Activated naive CD4-positive, alpha-beta T cell treated with anti-CD3 and anti-CD28 coated beads, Interleukin-2, amount 10 ng/mL, durations not matched to agents 7 days and 5 days (primary cell): ENCODE measurements at regions not wholly inside any gene's neighbourhood (a gene's known extent, or its start where the extent isn't known, plus 50 kb on each side); places are given as distances from the start of the nearest gene placed in this dataset.

Experiments used
- CTCF ChIA-PET: fragments of 350-600 bp; sonication (Branson Sonifier 250); formaldehyde crosslinking; loops from one replicate; lab custom pipeline; 2021; ENCODE audit warnings: antibody characterized with exemption; lab: Charles Lee
- DNase-seq: peaks from one replicate; pipeline ENCODE4 v3.0.0-alpha.2; 2020
- H3K27ac Mint-ChIP-seq: one replicate; pipeline ENCODE4 v1.8.0; 2021; ENCODE audit warnings: mild to moderate bottlenecking, moderate library complexity, mixed read lengths
- H3K27me3 Mint-ChIP-seq: one replicate; pipeline ENCODE4 v1.8.0; 2021; ENCODE audit warnings: mild to moderate bottlenecking, mixed read lengths
- H3K36me3 Mint-ChIP-seq: one replicate; pipeline ENCODE4 v1.8.0; 2021; ENCODE audit warnings: mixed read lengths
- H3K4me1 Mint-ChIP-seq: one replicate; pipeline ENCODE4 v1.8.0; 2021; ENCODE audit warnings: mixed read lengths
- H3K4me3 Mint-ChIP-seq: one replicate; pipeline ENCODE4 v1.8.0; 2021; ENCODE audit warnings: mild to moderate bottlenecking, moderate library complexity, mixed read lengths
- H3K9me3 Mint-ChIP-seq: one replicate; pipeline ENCODE4 v1.8.0; 2021; ENCODE audit warnings: mixed read lengths

DNA sequence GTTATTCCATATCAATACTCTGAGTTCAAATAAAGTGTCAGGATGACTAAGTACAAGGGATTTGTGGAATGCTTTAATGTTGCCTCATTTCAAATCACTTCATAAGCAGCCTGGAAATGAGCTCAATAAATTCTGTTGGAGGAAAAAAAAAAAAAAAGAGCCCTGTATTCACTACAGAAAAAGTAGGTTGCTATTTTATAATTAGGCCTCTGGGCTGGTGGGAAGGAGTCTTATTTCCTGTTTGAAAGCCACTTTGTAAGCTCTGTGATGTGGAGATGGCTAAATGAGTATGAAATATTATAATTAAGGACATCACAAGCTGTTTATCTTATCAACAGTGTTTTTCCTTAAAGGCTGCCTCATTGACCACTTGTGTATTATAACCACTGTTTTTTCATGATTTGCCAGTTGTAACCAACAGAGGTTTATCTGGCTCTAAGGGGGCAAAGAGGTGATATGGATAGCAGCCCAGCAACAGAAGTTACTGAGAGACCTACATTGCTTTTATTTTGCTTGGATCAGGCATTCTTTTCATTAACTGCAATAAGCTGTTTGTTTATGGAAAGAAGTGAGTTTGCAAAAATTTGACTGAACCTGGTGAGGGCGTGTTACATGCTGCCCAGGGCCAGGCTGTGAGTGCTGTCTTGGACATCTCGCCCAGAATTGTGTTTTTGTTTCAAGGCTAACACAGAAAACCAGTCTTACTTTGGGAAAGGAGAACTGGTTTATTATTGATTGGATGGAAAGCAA, 563.3 kb upstream of the MAP3K7 start:
- no peaks in the 10 kb centered on the region for H3K4me1 Mint-ChIP-seq
- no peaks in the 10 kb centered on the region for H3K27me3 Mint-ChIP-seq
- no peaks in the 10 kb centered on the region for H3K36me3 Mint-ChIP-seq
- DNase-seq: no peak
- no peaks in the 10 kb centered on the region for H3K9me3 Mint-ChIP-seq
- H3K4me3 Mint-ChIP-seq: no peak overlapping the region
- no peak overlapping the region for H3K27ac Mint-ChIP-seq
- CTCF ChIA-PET: no interaction called here

DNA sequence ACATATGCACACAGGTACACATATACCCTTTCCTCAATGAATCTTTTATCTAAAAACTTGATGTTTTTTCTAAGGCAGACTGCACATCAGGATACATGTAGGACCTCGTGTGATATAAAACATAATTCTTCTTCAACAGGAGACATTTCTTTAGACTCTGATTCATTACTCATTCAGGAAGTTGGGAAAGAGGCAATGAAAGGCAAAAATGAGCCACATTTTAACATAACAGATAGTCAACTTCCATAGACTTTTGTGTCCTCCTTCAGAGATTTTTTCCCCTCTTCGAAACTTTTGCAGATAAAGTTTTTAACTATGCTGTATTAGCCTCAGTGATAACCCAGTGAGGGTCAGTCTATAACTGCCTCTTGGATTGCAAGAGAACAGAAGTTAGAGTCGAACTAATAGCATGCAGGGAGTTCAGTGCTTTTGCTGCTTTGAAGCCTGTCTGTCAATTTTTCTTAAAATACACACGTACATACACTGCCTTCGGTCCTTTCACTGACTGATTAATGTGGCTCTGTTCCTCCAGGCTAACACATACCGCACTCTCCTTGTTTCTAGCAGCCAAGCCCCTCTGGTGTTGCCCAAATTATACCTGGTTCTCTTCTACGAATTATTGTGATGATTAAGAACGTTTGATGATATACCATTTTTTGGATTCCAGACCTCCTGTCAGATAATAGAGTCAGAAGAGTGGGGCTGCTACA, 562.5 kb upstream of the MAP3K7 start:
- no peaks in the 10 kb centered on the region for H3K27me3 Mint-ChIP-seq
- CTCF ChIA-PET: no interaction called here
- H3K36me3 Mint-ChIP-seq: no peaks in the 10 kb centered on the region
- DNase-seq: no peak
- no peak overlapping the region for H3K27ac Mint-ChIP-seq
- no peaks in the 10 kb centered on the region for H3K4me1 Mint-ChIP-seq
- no peaks in the 10 kb centered on the region for H3K9me3 Mint-ChIP-seq
- no peak overlapping the region for H3K4me3 Mint-ChIP-seq

DNA sequence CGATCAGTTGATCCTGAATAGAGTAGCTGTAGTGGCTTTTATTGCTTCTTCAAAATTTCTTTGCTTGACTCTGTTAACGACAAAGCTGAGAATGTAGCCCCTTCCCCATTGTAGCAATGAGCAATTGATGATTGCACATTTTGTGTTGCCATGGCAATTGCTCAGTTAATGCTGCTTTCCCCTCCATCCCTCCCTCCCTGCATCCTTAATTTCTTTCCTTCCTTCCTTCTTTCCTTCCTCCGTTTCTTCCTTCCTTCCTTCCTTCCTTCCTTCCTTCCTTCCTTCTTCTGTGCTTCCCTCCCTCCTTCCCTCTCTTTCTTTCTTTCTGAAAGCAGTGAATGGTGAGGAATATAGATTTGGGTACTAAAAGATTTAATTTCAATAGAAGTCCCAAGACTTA, 557.3 kb upstream of the MAP3K7 start:
- H3K4me3 Mint-ChIP-seq: no peak overlapping the region
- no peaks in the 10 kb centered on the region for H3K4me1 Mint-ChIP-seq
- H3K27me3 Mint-ChIP-seq: no peaks in the 10 kb centered on the region
- CTCF ChIA-PET: no interaction called here
- H3K27ac Mint-ChIP-seq: no peak overlapping the region
- no peaks in the 10 kb centered on the region for H3K9me3 Mint-ChIP-seq
- no peaks in the 10 kb centered on the region for H3K36me3 Mint-ChIP-seq
- DNase-seq: no peak

DNA sequence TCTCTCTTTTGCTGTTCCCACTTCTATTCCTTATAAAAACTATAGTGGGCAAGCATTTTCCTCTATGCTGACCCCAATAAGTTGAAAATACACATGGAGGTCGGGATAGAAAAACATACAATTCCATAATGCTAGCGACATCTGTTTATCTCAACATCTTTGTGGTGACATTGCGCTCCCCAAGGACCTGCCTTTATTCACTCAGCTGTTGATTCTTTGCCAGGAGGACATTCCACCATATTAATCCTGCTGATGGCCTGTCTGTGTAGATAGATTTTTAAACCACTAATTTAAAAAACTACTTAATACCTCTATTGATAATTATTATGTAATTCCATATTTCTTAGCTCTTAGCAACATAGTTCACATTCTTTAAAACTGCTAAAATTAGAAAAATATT, 555.3 kb upstream of the MAP3K7 start:
- Mint-ChIP-seq H3K27me3 (no peaks in the 10 kb centered on the region), H3K36me3 (no peaks in the 10 kb centered on the region), H3K4me3 (no peak overlapping the region), H3K9me3 (no peaks in the 10 kb centered on the region), H3K4me1 (no peaks in the 10 kb centered on the region), H3K27ac (no peak overlapping the region)
- DNase-seq: no peak
- CTCF ChIA-PET: interaction anchor here (1.2 to 1.4 kb wide), 2 partner anchors 61 to 217 kb away, joined by 3 read pairs; no protein-coding TSS in a partner anchor

DNA sequence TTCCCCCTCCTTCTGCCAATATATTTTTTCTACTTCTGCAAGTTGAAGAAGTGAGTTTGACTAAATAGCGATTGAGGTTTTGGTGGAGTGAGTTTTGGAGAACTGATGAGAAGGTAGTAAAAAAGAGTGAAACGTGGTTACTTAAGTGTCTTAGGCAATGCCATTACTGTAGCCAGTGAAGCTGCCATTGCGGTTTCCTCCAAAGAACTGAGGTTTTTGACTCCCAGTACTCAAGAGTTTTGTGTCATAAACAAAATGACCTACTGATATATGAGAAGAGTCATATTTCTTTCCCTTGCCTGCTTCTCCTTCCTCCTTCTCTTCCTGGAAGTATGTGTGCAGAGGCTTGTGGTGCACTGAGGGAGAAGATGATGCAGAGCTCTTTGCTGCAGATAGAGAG, 554.5 kb upstream of the MAP3K7 start:
- CTCF ChIA-PET: no interaction called here
- Mint-ChIP-seq H3K27me3 (no peaks in the 10 kb centered on the region), H3K9me3 (no peaks in the 10 kb centered on the region), H3K27ac (no peak overlapping the region), H3K4me1 (no peaks in the 10 kb centered on the region), H3K36me3 (no peaks in the 10 kb centered on the region), H3K4me3 (no peak overlapping the region)
- no peak for DNase-seq

DNA sequence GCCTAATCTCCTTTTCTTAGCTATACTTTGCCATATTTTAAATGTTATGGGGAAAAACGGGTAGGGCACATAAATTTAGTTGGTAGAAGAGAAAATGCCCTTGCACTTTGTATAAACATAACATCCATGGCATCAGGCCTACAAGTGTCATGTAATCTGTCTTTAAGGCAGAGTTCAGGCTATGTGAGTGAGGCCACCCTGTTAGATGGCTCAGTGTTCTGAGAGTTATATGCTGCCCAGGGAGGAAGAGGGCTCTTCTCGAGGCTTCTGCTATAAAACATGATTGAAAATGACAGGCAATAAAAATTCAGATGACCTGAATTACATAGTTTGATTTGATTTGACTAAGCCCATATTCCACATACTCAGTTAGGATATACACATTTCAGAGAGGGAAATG, 553.6 kb upstream of the MAP3K7 start:
- Mint-ChIP-seq H3K9me3 (no peaks in the 10 kb centered on the region), H3K4me3 (no peak overlapping the region), H3K4me1 (no peaks in the 10 kb centered on the region), H3K27me3 (no peaks in the 10 kb centered on the region), H3K36me3 (no peaks in the 10 kb centered on the region), H3K27ac (no peak overlapping the region)
- CTCF ChIA-PET: no interaction called here
- DNase-seq: no peak

DNA sequence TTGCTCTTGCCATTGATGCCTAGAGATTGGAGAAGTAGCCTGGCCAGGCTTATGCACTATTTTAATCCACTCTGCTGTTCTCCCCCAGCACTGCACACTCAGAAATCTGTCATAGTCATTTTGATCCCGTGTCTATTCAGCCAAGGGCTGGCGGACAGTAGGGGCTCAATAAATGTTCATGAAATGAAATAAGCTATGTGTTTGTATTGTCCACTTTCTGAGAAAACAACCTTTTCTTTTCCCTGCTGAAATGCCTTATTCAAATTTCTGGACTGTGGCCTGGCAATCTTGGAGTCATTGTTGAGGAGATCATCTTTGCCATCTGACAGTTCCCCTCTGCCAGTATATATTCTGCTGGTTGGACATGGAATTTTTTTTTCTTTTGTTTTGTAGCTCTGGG, 550.4 kb upstream of the MAP3K7 start:
- Mint-ChIP-seq H3K4me1 (no peaks in the 10 kb centered on the region), H3K4me3 (no peak overlapping the region), H3K27me3 (no peaks in the 10 kb centered on the region), H3K27ac (no peak overlapping the region), H3K9me3 (no peaks in the 10 kb centered on the region), H3K36me3 (no peaks in the 10 kb centered on the region)
- no peak for DNase-seq
- CTCF ChIA-PET: no interaction called here

DNA sequence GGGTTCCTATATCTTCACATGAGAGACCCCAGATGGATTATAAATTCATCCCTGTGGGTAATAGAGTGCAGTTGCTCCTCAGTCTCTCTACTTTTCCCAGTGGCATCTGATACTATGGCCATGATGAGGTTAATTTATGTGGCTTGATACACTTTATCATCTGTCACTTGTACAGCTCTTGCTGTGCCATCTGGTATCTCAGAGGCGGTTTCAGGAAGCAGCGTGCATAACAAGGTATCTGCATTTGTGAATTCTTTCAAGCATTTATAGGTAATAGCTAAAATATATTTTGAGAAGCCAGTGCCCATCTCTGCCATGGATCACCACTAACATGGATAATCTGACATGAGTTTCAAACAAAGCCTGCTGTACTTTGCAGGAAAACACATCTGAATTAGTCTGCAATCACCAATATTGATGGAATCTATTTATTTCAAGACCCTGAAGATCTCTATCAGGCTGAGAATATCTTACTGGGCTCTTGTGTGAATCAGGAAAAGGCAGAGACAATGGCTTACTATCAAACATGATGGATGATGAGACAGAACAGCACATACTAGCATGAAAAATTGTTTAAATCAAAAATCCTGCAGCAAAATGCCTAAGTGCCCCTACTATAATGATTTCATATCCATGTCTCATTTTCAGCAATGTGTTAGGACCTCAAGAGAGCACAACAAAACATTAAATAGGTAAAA, 548.7 kb upstream of the MAP3K7 start:
- Mint-ChIP-seq H3K36me3 (no peaks in the 10 kb centered on the region), H3K27me3 (no peaks in the 10 kb centered on the region), H3K4me1 (no peaks in the 10 kb centered on the region), H3K9me3 (no peaks in the 10 kb centered on the region), H3K27ac (no peak overlapping the region), H3K4me3 (no peak overlapping the region)
- CTCF ChIA-PET: no interaction called here
- no peak for DNase-seq

DNA sequence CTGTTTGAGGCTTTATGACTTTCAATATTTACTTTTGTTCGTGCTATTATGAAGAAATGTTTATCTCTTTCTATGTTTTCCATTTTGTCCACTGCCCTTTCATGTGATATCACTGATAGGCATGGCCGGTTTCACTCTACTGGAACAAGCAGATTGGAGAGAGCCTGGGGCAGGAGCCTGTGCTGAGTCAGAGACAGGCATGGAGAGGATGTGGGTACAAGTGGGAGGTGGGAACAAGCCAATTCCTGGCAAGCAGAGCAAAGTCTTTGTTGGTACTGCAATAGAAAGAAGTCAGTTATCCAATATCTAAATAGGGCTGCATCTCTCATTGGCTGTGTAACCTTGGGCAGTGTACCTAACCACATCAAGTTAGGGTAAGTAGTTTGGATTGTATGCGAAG, 545.6 kb upstream of the MAP3K7 start:
- Mint-ChIP-seq H3K27me3 (no peaks in the 10 kb centered on the region), H3K27ac (no peak overlapping the region), H3K9me3 (no peaks in the 10 kb centered on the region), H3K36me3 (no peaks in the 10 kb centered on the region), H3K4me1 (no peaks in the 10 kb centered on the region), H3K4me3 (no peak overlapping the region)
- DNase-seq: no peak
- CTCF ChIA-PET: no interaction called here

DNA sequence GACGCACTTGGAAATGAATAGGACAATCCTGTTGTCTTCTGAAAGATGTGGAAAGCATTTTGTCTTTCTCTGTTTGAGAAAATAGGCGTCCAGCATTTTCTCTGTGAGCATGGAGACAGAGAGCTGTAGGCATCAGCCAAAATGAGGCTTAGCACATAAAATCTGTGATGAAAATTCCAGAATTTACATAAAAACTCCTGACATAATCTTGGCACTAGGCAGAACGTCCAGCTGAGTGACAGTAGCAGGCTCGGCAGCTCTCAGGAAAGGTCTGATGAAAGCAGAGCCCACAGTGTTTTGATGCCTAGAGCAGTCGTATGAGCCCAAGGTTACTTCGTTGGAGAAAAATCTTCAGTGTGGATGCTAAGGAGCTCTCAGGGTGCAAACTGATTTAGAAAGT, 543.3 kb upstream of the MAP3K7 start:
- Mint-ChIP-seq H3K27ac (no peak overlapping the region), H3K27me3 (no peaks in the 10 kb centered on the region), H3K36me3 (no peaks in the 10 kb centered on the region), H3K4me3 (no peak overlapping the region), H3K4me1 (no peaks in the 10 kb centered on the region), H3K9me3 (no peaks in the 10 kb centered on the region)
- DNase-seq: no peak
- CTCF ChIA-PET: no interaction called here

DNA sequence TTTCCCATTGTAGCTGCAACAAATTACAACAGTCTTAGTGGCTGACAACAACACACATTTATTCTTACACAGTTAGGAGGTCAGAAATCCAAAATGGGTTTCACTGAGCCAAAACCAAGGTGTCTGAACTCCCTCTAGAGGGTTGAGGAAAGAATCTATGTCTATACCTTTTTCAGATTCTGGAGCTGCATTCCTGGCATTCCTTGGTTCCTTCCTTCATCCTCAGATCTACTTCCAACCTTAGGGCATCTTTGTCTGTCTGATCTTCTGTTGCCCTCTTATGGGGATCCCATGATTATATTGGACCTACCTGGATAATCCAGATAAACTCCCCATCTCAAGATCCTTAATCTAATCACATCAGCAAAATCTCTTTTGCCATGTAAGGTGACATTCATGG, 540.9 kb upstream of the MAP3K7 start:
- no peaks in the 10 kb centered on the region for H3K27me3 Mint-ChIP-seq
- no peak overlapping the region for H3K4me3 Mint-ChIP-seq
- CTCF ChIA-PET: no interaction called here
- no peak for DNase-seq
- no peaks in the 10 kb centered on the region for H3K9me3 Mint-ChIP-seq
- no peaks in the 10 kb centered on the region for H3K36me3 Mint-ChIP-seq
- no peaks in the 10 kb centered on the region for H3K4me1 Mint-ChIP-seq
- no peak overlapping the region for H3K27ac Mint-ChIP-seq

DNA sequence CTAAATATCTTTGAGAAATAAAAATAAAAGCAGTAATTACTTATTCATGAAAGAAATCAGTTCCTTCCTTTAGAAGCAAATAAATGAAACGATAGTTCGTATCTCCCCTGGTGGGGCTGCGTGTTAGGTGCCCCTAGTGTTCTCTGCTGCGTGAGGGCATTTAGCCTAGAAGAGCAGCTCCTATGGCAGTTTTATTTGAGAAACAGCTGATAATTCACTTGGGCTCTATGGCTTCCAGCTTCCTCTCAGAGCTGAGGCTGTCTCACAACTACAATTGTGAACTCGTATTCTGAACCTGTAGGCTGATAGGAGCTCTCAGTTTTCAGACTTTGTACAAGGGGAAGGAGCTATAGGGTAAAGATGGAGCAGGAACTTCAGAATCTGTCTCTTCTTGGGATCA, 540.0 kb upstream of the MAP3K7 start:
- no peaks in the 10 kb centered on the region for H3K27me3 Mint-ChIP-seq
- H3K27ac Mint-ChIP-seq: no peak overlapping the region
- CTCF ChIA-PET: interaction anchor here (1.0 kb wide), 1 partner anchor 9 kb away, joined by 3 read pairs; no protein-coding TSS in a partner anchor
- no peaks in the 10 kb centered on the region for H3K4me1 Mint-ChIP-seq
- DNase-seq: no peak
- H3K4me3 Mint-ChIP-seq: no peak overlapping the region
- H3K9me3 Mint-ChIP-seq: no peaks in the 10 kb centered on the region
- H3K36me3 Mint-ChIP-seq: no peaks in the 10 kb centered on the region

DNA sequence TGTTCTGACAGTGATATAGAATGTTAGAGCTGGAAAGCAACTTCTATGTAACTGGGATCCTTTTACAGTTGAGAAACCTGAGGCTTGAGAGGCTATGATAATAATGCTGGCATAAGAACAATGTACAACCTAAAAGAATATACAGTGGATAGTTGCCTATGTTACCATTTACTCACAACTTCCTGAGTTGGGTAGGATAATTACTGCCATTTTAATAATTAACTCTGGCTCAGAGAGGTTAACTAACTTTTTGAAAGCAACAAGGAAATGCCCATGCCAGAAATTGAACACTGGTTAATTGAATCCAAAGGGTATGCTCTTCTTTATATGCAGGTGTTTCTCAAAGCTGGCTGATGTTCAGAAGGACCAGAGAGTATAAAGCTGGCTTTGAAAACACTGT, 530.7 kb upstream of the MAP3K7 start:
- DNase-seq: no peak
- no peaks in the 10 kb centered on the region for H3K4me1 Mint-ChIP-seq
- CTCF ChIA-PET: interaction anchor here (1.2 kb wide), 1 partner anchor 9 kb away, joined by 3 read pairs; no protein-coding TSS in a partner anchor

DNA sequence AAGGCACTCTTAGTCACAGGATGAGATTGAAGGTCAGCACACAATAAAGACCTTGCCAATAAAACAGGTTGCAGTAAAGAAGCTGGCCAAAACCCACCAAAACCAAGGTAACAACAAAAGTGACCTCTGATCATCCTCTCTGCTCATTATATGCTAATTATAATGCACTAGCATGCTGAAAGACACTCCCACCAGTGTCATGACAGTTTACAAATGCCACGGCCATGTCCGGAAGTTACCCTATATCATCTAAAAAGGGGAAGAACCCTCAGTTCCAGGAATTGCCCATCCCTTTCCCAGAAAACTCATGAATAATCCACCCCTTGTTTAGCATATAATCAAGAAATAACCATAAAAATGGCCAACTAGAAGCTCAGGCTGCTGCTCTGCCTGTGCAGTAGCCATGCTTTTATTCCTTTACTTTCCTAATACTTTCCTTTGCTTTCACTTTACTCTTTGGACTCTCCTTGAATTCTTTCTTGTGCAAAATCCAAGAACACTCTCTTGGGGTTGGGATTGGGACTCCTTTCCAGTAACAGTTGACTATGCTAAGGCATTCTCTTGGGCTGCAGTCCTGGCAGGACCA, 527.3 kb upstream of the MAP3K7 start:
- Mint-ChIP-seq H3K36me3 (no peaks in the 10 kb centered on the region), H3K9me3 (no peaks in the 10 kb centered on the region), H3K27me3 (no peaks in the 10 kb centered on the region), H3K27ac (no peak overlapping the region), H3K4me3 (no peak overlapping the region), H3K4me1 (no peaks in the 10 kb centered on the region)
- DNase-seq: no peak
- CTCF ChIA-PET: no interaction called here

More for the DNA sequence above, 530.7 kb upstream of the MAP3K7 start:
- Mint-ChIP-seq H3K27ac (no peak overlapping the region), H3K9me3 (no peaks in the 10 kb centered on the region), H3K27me3 (no peaks in the 10 kb centered on the region), H3K36me3 (no peaks in the 10 kb centered on the region), H3K4me3 (no peak overlapping the region)
